MM.1S (cell line): ENCODE measurements at regions not wholly inside any gene's neighbourhood (a gene's known extent, or its start where the extent isn't known, plus 50 kb on each side); places are given as distances from the start of the nearest gene placed in this dataset.

Experiments used
- EZH2 ChIP-seq: fragments of 300-600 bp; sonication (generic); optimal IDR thresholded peaks from 2 replicates; pipeline ENCODE3; 2017; ENCODE audit warnings: low read depth, mild to moderate bottlenecking, antibody characterized with exemption, low read length, mixed read lengths
- EZH2phosphoT487 ChIP-seq: fragments of 300-600 bp; sonication (generic); IDR thresholded peaks from 2 replicates; pipeline ENCODE4 v1.6.1; 2018; ENCODE audit warnings: antibody characterized with exemption, low read length
- TF ChIP-seq, protein P1 (sequence below): fragments of 300-600 bp; sonication (generic); IDR thresholded peaks from 2 replicates; pipeline ENCODE4 v1.5.1; 2016; ENCODE audit warnings: antibody characterized with exemption, low read length, mixed read lengths

DNA sequence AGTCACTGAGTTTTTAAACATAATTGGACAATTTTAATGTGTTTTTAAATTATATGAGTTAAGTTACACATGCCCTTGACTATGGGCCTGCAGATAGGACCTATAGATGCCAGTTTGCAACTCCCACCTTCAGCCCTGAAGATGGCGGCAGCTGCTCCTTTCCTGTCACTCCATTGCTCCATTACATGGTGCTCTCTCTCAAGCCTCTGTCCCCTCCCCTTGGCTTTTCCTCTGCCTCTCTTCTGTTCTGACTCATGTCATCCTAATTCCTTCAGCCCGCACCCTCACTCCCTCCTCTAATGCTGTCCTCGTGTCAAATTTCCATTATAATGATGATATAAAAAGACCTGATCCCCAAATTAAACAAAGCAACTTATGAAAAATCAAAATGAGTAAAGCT, 133.7 kb upstream of the HNRNPA3 start:
- TF ChIP-seq, protein P1, sequence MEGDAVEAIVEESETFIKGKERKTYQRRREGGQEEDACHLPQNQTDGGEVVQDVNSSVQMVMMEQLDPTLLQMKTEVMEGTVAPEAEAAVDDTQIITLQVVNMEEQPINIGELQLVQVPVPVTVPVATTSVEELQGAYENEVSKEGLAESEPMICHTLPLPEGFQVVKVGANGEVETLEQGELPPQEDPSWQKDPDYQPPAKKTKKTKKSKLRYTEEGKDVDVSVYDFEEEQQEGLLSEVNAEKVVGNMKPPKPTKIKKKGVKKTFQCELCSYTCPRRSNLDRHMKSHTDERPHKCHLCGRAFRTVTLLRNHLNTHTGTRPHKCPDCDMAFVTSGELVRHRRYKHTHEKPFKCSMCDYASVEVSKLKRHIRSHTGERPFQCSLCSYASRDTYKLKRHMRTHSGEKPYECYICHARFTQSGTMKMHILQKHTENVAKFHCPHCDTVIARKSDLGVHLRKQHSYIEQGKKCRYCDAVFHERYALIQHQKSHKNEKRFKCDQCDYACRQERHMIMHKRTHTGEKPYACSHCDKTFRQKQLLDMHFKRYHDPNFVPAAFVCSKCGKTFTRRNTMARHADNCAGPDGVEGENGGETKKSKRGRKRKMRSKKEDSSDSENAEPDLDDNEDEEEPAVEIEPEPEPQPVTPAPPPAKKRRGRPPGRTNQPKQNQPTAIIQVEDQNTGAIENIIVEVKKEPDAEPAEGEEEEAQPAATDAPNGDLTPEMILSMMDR, result no peak
- no peak for TF ChIP-seq EZH2
- TF ChIP-seq EZH2phosphoT487, result no peak
